ENCODE measurements at regions not wholly inside any gene's neighbourhood (a gene's known extent, or its start where the extent isn't known, plus 50 kb on each side); places are given as distances from the start of the nearest gene placed in this dataset.

- no peak for TF ChIP-seq CTCF (IDR thresholded peaks at IDR 0.05)
- no peak for TF ChIP-seq JUNB (IDR thresholded peaks at IDR 0.05)
- no peak for TF ChIP-seq POLR2A (IDR thresholded peaks at IDR 0.05; ENCODE audit: low read length)
- TF ChIP-seq MAZ (IDR thresholded peaks at IDR 0.05; ENCODE audit: borderline replicate concordance, low read depth, low read length) = no peak
- TF ChIP-seq ZC3H11A (IDR thresholded peaks at IDR 0.05) = no peak
- no peak for TF ChIP-seq HOXA7 (CRISPR knock-in tag; IDR thresholded peaks at IDR 0.05)
- no peak for TF ChIP-seq EP300 (IDR thresholded peaks at IDR 0.05)
- no peak for TF ChIP-seq MAX (IDR thresholded peaks at IDR 0.05)
- TF ChIP-seq BHLHE40 (IDR thresholded peaks at IDR 0.05; ENCODE audit: low read depth, low read length) = no peak
- no peak for TF ChIP-seq RNF2 (IDR thresholded peaks at IDR 0.05; ENCODE audit: borderline replicate concordance, low read depth)
- TF ChIP-seq ELK1 (IDR thresholded peaks at IDR 0.05; ENCODE audit: low read depth, low read length) = no peak
- TF ChIP-seq JUN (IDR thresholded peaks at IDR 0.05) = no peak
- no peak for TF ChIP-seq ESRRA (IDR thresholded peaks at IDR 0.05; ENCODE audit: borderline replicate concordance, low read length)
- no peak for TF ChIP-seq NFE2L2 (conservative IDR thresholded peaks at IDR 0.05; ENCODE audit: low read length)
Measured at GRCh38 chr7:93758631-93759030, 131.9 kb downstream of the TFPI2 start.

Measured in A549 (cell line).